ENCODE measurements at regions not wholly inside any gene's neighbourhood (a gene's known extent, or its start where the extent isn't known, plus 50 kb on each side); places are given as distances from the start of the nearest gene placed in this dataset.

DNA sequence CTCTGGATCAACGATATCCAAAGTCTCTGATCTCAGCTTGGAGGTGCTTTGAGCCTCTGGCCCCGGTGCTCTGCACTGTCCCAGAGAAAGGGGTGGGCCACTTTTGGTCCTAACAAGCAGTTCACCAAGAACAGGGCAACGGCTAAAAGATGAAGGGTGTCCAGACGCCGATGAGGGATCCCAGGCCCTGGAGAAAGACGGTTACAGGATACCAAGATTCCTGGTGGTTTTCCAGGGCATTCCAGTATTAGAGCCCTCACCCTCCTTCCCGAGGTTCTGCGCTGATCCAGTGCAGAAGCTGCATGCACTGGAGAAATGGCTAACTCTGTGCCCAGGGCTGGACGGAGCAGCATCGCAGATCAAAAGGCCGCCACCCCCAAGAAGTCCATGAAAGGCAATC lies 149.9 kb upstream of the IRF2BP2 start:
- in situ Hi-C loops (cut with HindIII; ENCODE audit: low sequenced_read_pairs), result no loop called here
- H3K4me3 ChIP-seq (ENCODE audit: low read depth, low read length), result no peak overlapping the region
- no peak for DNase-seq (ENCODE audit: low read depth)
- no peak for TF ChIP-seq CTCF (IDR thresholded peaks at IDR 0.05; ENCODE audit: low read depth, low read length, missing control alignments)

DNA sequence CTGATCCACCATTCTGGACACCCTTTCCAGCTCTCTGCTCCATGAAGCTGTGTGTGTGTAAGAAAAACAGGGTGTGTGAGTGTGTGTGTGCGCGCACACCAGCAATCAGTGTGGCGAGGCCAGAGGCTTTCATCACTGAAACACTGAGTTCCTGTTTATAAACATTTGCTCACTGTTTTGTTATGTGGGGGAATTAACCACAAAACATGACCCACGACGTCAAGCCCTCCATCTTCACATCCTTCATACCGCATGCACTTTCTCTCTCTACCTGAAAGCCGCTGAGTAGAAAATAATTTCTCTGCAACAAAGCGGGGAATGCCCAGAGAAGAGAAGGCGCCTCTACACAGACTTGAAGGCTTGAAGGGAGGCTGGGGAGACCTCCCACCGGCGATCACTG lies 148.9 kb upstream of the IRF2BP2 start:
- DNase-seq (ENCODE audit: low read depth), result no peak
- TF ChIP-seq CTCF (IDR thresholded peaks at IDR 0.05; ENCODE audit: low read depth, low read length, missing control alignments), result no peak
- in situ Hi-C loops (cut with HindIII; ENCODE audit: low sequenced_read_pairs), result no loop called here
- no peak overlapping the region for H3K4me3 ChIP-seq (ENCODE audit: low read depth, low read length)

- in situ Hi-C loops (cut with HindIII; ENCODE audit: low sequenced_read_pairs), result no loop called here
- H3K4me3 ChIP-seq (ENCODE audit: low read depth, low read length), result no peak overlapping the region
- no peak for DNase-seq (ENCODE audit: low read depth)
- no peak for TF ChIP-seq CTCF (IDR thresholded peaks at IDR 0.05; ENCODE audit: low read depth, low read length, missing control alignments)
Observed at GRCh38 chr1:234756857-234757256, 146.9 kb upstream of the IRF2BP2 start.

DNA sequence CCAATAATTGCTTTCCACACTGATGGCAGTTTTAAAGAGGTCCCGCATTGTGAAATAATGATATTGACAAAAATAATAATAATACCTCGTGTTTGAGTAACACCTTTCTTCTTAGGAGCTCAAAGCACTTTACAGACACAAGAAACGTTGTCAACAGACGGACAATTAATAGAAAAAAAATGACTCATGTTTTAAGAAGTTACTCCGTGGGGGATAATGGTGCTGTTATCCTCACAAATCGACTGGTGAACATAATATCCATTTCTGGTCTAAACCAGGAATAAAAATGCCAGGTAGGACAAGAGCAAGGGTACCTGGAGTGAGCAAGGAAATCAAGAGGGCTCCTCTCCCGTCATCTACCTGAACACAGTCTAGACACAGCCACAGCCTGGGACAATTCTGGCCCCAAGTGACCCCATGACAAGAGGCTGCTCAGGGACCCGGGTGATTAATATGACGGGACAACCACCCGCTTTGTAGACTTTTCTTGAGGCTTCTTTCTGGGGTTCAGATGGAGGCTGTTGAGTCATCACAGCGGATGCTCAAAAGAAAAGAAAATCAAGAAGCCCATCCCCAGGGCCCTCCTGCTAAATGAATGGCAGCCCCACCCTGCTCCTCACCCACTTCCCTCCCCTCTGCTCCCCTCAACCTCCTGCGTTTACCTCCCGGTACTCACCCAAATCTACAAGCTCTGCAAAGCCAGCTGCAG lies 146.2 kb upstream of the IRF2BP2 start:
- DNase-seq (ENCODE audit: low read depth), result no peak
- in situ Hi-C loops (cut with HindIII; ENCODE audit: low sequenced_read_pairs), result no loop called here
- TF ChIP-seq CTCF (IDR thresholded peaks at IDR 0.05; ENCODE audit: low read depth, low read length, missing control alignments), result no peak
- no peak overlapping the region for H3K4me3 ChIP-seq (ENCODE audit: low read depth, low read length)

- no peak overlapping the region for H3K4me3 ChIP-seq (ENCODE audit: low read depth, low read length)
- DNase-seq (ENCODE audit: low read depth), result no peak
- in situ Hi-C loops (cut with HindIII; ENCODE audit: low sequenced_read_pairs), result no loop called here
- TF ChIP-seq CTCF (IDR thresholded peaks at IDR 0.05; ENCODE audit: low read depth, low read length, missing control alignments), result no peak
Observed at GRCh38 chr1:234755449-234755863, 145.5 kb upstream of the IRF2BP2 start.

DNA sequence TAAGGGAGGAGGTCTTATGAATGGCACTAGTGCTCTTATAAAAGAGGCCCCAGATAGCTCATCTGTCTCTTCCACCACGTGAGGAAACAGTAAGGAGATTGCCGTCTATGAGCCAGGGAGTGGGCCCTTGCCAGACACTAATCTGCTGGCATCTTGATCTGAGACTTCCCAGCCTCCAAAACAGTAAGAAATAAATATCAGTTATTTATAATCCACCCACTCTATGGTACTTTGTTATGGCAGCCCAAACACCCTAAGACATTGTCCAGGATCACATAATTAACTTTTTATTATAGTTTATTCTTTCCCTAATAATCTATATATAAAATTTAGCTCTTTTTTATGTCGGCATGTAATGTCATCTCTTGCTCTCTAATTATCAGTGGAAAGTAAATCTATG lies 144.0 kb upstream of the IRF2BP2 start:
- in situ Hi-C loops (cut with HindIII; ENCODE audit: low sequenced_read_pairs), result no loop called here
- TF ChIP-seq CTCF (IDR thresholded peaks at IDR 0.05; ENCODE audit: low read depth, low read length, missing control alignments), result no peak
- DNase-seq (ENCODE audit: low read depth), result no peak
- no peak overlapping the region for H3K4me3 ChIP-seq (ENCODE audit: low read depth, low read length)

Measured in astrocyte of the cerebellum (primary cell).